ENCODE measurements at regions not wholly inside any gene's neighbourhood (a gene's known extent, or its start where the extent isn't known, plus 50 kb on each side); places are given as distances from the start of the nearest gene placed in this dataset.

DNA sequence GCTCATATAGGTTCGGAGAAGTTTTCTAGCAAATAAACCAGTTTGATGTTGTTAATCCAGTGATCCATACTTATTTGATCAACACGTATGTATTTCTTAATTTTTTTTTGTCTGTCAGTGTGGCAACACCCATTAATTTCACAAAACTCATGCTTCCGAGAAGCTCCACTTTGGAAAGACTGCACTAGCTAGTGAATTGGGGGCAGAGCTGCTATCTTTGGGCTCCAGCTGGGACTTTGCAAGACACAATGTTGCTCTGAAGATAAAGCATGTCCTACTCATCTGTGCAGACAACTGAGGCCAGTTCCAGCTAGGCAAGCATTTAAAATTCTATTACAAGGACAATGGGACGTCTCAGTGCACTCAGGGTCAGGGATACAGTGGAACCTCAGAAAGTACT, 298.4 kb downstream of the NUAK1 start:
- intact Hi-C loops (cut with DNase I): no loop called here
- DNase-seq: no peak
- Histone ChIP-seq H3K9ac (ENCODE audit: low read length in 3 of 3) (no peak overlapping the region), H3K36me3 (ENCODE audit: control insufficient read depth in 2 of 3, insufficient read depth in 3 of 3, low read length in 3 of 3) (no peaks in the 10 kb centered on the region), H3K4me3 (ENCODE audit: low read length in 3 of 3) (no peak overlapping the region), H3K4me1 (ENCODE audit: control insufficient read depth in 2 of 3, insufficient read depth in 2 of 3, low read depth in 1 of 3, low read length in 3 of 3) (no peaks in the 10 kb centered on the region), H3K27ac (ENCODE audit: low read depth in 2 of 2, low read length in 2 of 2) (no peak overlapping the region), H3K27me3 (ENCODE audit: control insufficient read depth, insufficient read depth, low read length) (no peaks in the 10 kb centered on the region), H3K9me3 (ENCODE audit: control insufficient read depth in 2 of 3, insufficient read depth in 1 of 3, low read length in 3 of 3) (no peaks in the 10 kb centered on the region)
- TF ChIP-seq CTCF (IDR thresholded peaks at IDR 0.05; ENCODE audit: borderline replicate concordance, extremely low read depth, insufficient read depth): no peak
- no peak for FAIRE-seq

DNA sequence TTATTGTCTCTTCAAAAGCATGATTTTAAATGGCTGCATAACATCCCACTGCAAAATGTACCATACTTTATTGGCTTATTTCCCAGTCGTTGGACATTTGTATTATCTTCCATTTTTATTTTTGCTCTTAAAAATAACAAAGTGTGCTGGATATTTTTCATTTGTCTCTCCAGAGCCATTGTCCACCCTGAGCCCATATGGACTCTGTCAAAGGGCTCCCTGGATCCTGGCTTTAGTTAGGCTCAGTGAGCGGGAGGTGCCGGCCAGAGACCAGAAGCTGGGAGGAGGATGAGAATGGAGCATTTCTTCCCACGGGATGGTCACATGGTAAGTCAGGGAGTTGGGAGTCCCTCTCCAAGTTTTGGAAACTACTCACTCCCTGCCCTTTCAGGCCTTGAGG, 296.9 kb downstream of the NUAK1 start:
- Histone ChIP-seq H3K27ac (ENCODE audit: low read depth in 2 of 2, low read length in 2 of 2) (no peak overlapping the region), H3K9ac (ENCODE audit: low read length in 3 of 3) (no peak overlapping the region), H3K4me1 (ENCODE audit: control insufficient read depth in 2 of 3, insufficient read depth in 2 of 3, low read depth in 1 of 3, low read length in 3 of 3) (no peaks in the 10 kb centered on the region), H3K9me3 (ENCODE audit: control insufficient read depth in 2 of 3, insufficient read depth in 1 of 3, low read length in 3 of 3) (no peaks in the 10 kb centered on the region), H3K4me3 (ENCODE audit: low read length in 3 of 3) (no peak overlapping the region), H3K27me3 (ENCODE audit: control insufficient read depth, insufficient read depth, low read length) (no peaks in the 10 kb centered on the region), H3K36me3 (ENCODE audit: control insufficient read depth in 2 of 3, insufficient read depth in 3 of 3, low read length in 3 of 3) (no peaks in the 10 kb centered on the region)
- DNase-seq (peak in 3 of 5 donors; percentile 29 to 89 (median 47)), FAIRE-seq (no peak)
- TF ChIP-seq CTCF (IDR thresholded peaks at IDR 0.05; ENCODE audit: borderline replicate concordance, extremely low read depth, insufficient read depth): no peak
- intact Hi-C loops (cut with DNase I): no loop called here

- Histone ChIP-seq H3K4me1 (ENCODE audit: control insufficient read depth in 2 of 3, insufficient read depth in 2 of 3, low read depth in 1 of 3, low read length in 3 of 3) (no peaks in the 10 kb centered on the region), H3K27me3 (ENCODE audit: control insufficient read depth, insufficient read depth, low read length) (no peaks in the 10 kb centered on the region), H3K27ac (ENCODE audit: low read depth in 2 of 2, low read length in 2 of 2) (no peak overlapping the region), H3K9me3 (ENCODE audit: control insufficient read depth in 2 of 3, insufficient read depth in 1 of 3, low read length in 3 of 3) (no peaks in the 10 kb centered on the region), H3K9ac (ENCODE audit: low read length in 3 of 3) (no peak overlapping the region), H3K36me3 (ENCODE audit: control insufficient read depth in 2 of 3, insufficient read depth in 3 of 3, low read length in 3 of 3) (no peaks in the 10 kb centered on the region), H3K4me3 (ENCODE audit: low read length in 3 of 3) (no peak overlapping the region)
- FAIRE-seq: no peak
- intact Hi-C loops (cut with DNase I): no loop called here
- TF ChIP-seq CTCF (IDR thresholded peaks at IDR 0.05; ENCODE audit: borderline replicate concordance, extremely low read depth, insufficient read depth): no peak
- DNase-seq: no peak
Measured at GRCh38 chr12:105843561-105843960, 295.2 kb downstream of the NUAK1 start.

Measured in kidney (tissue), 13 donors.